H1 (cell line): ENCODE measurements at regions not wholly inside any gene's neighbourhood (a gene's known extent, or its start where the extent isn't known, plus 50 kb on each side); places are given as distances from the start of the nearest gene placed in this dataset.

Experiments used
- BCL11A ChIP-seq, 2 experiments: IDR thresholded peaks; one replicate each; pipeline ENCODE4 v1.6.1; 2011; ENCODE audit warnings: low read depth in 2 of 2, low read length in 2 of 2, mild to moderate bottlenecking in 2 of 2
- NANOG ChIP-seq: IDR thresholded peaks from 2 replicates; pipeline ENCODE4 v1.6.1; 2011; ENCODE audit warnings: low read length, low read depth, mild to moderate bottlenecking, inconsistent platforms; ENCODE audit not compliant: insufficient read depth, poor library complexity, severe bottlenecking
- USF2 ChIP-seq: IDR thresholded peaks from 2 replicates; pipeline ENCODE4 v1.6.1; 2011; ENCODE audit warnings: low read length, improper control_type of control experiment
- ZNF274 ChIP-seq: IDR thresholded peaks from 2 replicates; pipeline ENCODE4 v1.7.0; 2012; ENCODE audit warnings: low read length, borderline replicate concordance; ENCODE audit errors: extremely low read depth

- TF ChIP-seq ZNF274 = no peak
- no peak for TF ChIP-seq USF2
- TF ChIP-seq BCL11A (IDR thresholded peaks at IDR 0.05; ENCODE audit: low read depth in 2 of 2, low read length in 2 of 2) = no peak
- TF ChIP-seq NANOG = no peak
These were observed 307.6 kb downstream of the FIGN start (continued) for GRCh38 chr2:163428187-163428586.
